G401.6 (cell line): ENCODE measurements at regions not wholly inside any gene's neighbourhood (a gene's known extent, or its start where the extent isn't known, plus 50 kb on each side); places are given as distances from the start of the nearest gene placed in this dataset.

ENCODE experiments used
- FAIRE-seq: peaks from 2 replicates; lab custom pipeline; 2012; peaks lifted over from hg19 to GRCh38; lab: Jason Lieb, UNC

DNA sequence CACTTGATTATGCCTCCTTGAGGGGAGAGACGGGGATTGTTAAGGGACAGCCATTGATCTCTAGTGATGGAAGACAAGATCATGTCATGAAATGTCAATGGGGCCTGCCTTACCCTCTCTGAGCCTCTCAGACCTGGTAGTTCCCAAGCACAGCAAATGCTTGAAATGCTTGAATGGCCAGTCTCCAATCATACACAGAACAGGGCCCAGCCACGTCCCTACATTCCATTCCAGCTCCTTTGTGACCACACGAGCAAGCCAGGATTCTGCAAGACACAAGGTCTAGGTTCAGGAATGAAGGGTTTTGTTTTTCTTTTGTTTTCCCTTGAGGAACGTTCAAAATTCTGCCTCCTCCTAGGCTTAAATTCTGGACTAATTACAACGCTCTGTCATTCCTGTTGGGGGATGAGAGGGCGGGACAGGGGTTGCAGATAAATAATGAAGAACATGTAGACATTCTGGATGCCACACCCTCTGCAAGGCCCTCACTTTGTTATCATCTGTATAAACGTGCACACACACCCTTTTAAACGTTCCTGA is 98.1 kb upstream of the YPEL5 start:
- FAIRE-seq = no peak

DNA sequence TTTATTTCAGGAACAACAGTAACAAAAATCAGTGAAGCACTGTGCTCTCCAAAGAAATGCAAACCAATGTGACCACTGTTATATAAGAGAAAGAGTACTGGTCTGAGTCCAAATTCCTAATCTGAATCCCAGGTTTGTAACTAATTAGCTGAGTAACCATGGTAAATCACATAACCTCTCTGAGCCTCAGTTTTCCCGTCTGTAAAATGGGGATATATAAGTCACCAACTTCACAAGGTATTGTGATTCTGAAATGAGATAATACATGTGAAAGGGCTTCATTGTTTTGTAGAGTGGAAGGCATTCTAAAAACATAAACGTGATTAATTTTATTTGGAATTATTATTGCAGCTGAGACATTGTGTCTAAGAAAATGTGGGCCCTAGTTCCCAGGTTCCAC is 91.3 kb upstream of the YPEL5 start:
- no peak for FAIRE-seq

DNA sequence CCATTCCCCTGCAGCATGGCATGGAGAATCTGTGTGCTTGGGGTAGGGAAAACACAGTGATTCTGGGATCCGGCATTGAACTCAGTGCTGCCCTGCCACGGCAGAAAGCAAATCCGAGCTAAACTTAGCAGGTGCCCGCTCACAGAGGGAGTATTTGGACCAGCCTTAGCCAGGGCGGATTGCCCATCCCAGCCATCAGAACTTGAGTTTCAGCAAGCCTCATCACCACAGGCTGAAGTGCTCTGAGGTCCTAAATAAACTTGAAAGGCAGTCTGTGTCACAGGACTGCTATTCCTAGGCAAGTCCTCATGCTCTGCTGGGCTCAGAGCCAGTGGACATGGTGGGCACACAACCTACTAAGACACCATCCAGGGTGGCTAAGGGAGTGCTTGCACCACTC is 86.2 kb upstream of the YPEL5 start:
- no peak for FAIRE-seq

DNA sequence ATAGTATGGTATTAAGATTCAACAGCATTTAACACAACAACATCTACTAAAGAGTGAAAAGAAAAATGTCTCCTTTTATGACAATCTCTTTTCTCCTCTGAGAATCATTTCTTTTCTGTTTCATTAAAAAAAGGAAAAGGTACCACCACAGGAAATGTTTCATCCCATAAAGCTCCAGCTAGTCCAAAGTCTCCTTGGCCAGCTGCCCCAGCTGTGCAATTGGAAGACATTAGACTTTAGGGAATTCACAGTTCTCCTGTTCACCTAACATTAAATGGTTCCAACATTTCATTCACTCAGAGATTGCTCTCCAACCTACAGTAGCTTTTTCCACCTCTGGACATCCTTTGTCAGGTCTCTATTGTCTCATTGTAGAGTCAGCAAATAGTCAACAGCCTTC is 78.7 kb upstream of the YPEL5 start:
- FAIRE-seq = no peak

DNA sequence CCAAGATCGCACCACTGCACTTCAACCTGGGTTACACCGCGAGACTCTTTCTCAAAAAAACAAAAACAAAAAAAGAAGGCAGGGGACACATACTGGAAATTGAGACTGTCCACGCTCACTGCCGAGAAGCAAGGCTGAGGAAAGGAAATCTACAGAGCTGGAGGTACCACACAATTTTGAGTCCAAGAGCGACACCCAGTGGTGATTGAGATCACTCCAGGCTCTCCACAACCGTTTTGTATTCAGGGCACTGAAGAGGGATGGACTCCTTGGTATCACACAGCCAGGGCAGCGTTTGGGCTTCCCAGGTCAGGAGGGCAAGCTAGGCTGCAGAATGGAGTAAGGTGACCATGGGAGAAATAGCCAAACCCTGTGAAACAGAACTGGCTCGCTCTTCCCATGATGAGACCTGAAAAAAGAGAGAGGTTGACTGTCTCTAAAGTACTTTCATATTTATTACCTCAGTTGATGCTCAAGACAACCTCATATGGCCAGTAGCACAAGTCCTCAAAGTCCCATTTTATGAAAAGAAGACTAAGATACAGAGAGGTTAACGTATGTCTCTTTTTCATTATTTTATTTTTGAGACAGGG is 74.5 kb upstream of the YPEL5 start:
- no peak for FAIRE-seq

DNA sequence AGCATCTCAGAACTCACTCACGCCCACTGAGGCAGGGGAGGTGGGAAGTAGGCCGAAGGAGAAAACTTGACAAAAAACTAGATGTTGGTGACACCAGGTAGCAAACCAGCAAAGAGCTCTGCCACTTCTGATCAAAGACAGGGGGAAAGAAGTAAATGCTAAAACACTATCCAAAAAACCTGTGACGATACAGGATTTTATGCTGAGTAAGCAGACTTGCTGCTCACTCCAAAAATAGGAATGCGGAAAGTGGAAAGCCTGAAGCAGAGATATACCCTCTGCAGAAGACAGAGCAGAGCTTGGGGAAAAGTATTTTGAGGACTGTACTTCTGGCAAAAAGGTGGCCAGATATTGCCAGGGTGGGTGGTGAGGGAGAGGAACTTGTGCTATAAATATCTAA is 73.3 kb upstream of the YPEL5 start:
- FAIRE-seq = no peak

DNA sequence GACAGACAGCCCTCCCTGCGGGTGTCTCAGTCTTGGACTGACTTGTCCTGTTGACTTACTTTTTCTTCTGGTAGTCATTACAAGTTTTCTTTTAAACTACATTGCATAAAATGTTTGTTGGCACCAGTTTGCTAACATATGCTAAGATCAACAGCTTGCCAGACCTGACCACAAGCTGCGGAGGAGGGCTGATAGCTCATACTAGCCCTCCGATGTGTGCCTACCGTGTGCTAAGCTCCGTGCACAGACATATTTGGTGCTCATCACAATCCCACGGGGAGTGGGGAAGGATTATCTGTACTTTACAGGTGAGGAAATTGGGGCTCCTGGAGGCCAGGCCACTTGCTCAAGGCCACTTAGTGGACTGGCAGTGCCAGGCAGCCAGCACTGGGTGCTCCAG is 72.8 kb upstream of the YPEL5 start:
- no peak for FAIRE-seq

DNA sequence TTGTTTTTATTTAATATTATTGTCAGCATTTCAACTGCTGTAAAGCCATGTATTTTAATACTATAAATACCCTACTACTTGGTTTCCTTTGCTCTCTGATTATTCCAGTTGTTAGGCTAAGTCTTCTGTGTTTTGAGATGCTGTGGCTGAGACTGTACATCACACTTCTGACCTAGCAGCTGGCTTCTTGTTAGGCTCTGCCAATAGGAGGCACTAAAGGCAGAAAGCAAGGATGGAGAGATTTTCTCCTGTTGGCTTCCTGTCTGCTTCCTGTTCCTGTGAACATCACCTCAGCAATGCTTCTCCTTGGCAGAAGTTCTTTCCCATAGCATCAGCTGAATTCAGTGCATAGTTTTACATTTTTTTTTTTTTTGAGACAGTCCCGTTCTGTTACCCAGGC is 68.3 kb upstream of the YPEL5 start:
- no peak for FAIRE-seq

DNA sequence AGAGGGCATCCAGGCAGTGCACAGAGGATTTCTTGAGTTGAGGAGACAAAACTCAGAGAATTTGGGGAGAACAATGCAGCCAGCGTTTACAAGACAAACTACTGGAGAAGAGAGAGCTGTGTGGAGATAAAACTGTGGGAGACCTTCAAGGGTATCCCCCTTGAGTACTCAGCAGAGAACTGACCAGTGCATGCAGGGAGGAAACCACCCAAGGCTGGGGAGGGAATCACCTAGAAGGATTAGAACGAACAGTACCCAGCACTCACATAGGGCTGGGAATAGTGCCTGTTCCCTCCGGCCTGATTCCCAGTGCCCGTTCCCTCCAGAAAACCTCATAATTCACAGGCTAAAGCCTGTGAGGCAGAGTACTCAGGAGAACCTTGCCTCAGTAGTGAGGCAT is 61.9 kb upstream of the YPEL5 start:
- no peak for FAIRE-seq

DNA sequence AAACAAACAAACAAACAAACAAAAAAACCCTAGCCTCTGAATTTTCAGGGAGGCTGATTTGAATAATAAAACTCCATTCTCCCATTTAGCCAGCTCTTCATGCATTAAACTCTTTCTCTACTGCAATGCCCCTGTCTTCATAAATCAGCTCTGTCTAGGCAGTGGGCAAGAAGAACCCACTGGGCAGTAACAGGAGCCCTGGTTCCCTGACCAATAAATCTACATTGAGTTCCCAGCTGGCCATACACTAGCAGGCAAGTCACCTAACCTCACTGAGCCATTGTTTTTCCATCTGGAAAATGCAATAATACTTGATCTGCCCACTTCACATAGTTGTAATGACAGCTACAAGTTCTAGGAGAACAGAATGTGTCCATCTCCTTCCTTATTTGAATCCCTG is 57.6 kb upstream of the YPEL5 start:
- FAIRE-seq = no peak

DNA sequence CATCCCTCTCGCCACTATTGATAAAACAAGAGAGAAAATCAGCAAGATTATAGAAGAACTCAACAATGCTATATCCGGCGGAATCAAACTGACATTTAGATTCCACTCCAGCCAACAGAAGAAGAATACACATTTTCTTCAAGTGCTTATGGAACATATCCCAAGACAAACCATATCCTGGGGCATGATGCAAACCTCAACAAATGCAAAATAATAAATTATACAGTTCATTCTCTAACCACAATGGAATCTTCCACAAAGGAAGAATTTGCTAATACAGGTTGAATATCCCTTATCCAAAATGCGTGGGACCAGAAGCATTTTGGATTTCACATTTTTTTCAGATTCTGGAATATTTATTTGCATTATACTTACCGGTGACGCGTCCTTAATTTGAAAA is 51.4 kb upstream of the YPEL5 start:
- FAIRE-seq = no peak

DNA sequence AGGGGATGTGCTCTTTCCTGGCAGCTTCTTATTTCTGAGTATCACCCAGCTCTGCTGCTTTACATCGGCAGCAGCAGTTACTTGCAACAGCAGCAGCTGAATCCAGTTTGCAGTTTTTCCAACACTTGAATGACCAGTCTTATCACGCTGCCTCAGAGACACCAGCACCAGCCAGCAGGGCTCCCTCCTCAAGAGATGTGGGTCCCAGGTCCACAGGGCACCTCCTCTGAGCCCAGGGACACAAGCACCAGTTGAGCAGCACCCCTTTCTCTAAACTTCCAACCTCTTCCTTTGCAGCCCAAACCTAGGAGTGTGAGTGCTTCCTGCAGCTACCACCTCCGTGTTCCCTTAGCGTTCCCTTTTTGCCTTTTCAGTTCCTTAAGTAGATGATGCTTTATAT is 50.4 kb upstream of the YPEL5 start:
- no peak for FAIRE-seq
